AG20443 (cell line): ENCODE measurements at regions not wholly inside any gene's neighbourhood (a gene's known extent, or its start where the extent isn't known, plus 50 kb on each side); places are given as distances from the start of the nearest gene placed in this dataset.
A peak's percentile ranks its signal among the peaks of the same experiment; 100 is the strongest.

Experiments
- DNase-seq: peaks from one replicate; pipeline ENCODE4 v3.0.0; 2012; ENCODE audit warnings: low spot score, mixed read lengths

DNA sequence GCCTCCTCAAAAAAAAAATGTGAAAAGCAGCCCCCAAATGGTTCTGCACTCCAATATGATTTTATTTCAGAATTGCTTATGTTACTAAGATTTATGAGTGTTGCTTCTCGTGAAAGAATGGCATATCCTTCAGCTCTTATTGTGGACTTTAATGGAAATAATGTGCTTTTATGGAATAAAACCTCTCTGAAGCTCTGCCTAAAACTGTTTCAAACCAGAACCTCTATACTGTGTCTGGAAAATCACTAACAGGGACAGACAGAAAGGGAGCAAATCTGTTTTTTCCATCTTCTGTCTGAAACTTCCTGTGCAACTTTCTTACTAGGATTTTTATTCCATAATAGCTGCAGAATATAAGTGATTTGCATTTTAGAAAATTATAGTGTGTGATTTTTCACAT, 493.1 kb downstream of the ANKRD50 start:
- DNase-seq = no peak

DNA sequence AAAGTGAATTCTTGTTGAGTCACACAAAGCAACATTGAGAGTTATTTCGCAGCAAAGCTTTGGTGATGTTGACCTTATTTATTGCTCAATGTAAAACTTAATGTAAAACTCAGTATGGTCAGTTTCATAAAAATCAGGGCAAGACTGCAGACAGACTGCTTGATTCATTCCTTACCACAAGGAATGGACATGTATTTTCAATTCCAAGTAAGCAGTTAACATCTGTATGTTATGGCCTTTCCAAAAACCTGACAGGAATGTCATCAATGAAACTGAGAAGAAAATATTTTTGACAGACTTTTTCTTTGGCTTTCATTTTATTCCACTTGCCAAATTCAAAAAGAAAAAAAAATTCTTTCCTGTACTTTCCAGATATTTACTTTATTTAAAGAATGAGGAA, 488.3 kb downstream of the ANKRD50 start:
- no peak for DNase-seq

DNA sequence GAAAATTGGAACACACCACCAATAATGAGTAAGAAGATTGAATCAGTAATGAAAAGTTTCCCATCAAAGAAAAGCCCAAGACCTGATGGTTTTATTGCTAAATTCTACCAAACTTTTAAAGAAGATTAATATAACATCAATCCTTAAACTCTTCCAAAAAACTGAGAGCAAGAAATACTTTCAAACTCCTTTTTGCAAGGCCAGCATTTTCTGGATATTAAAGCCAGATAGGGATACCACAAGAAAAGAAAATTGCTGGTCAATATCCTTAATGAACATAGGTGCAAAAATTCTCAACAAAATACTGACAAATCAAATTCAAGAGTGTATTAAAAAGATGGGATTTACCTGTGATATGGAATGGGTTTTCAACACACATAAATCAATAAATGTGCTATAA, 484.6 kb downstream of the ANKRD50 start:
- no peak for DNase-seq

DNA sequence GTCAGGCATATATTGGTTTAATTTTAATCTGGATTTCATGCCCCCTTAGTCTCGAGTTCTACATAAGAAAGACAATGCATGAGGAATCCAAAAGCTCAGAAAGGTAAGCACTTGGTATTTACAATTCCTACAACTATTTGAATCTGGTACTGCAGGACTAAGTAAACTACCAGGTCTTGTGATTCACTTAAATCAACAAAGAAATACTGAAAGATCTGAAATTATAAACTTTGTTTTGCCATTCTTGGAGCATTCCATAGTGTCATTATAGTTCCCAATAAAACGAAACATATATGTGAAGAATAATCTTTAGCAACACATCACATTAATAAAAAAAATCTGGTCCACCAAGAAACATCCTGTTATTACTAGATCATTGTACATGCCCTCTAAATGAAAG, 482.3 kb downstream of the ANKRD50 start:
- DNase-seq = no peak

DNA sequence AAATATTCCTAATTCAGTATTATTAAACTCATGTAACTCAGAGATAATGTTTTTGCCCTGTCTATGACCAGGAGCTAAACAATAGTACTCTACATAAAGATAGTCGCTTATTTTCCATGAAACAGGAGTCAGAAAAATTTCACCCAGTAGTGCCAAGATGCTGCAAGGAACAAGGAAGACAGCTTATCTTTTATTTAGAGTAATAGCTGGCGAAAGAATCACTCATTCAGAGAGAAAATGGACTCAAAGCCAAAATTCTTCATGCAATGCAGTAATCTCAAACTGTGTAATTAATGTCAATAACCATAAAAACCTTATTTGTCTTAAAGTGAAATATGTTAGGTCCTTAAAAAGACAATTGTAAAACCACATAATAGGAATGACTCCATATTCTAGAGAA, 477.8 kb downstream of the ANKRD50 start:
- no peak for DNase-seq

DNA sequence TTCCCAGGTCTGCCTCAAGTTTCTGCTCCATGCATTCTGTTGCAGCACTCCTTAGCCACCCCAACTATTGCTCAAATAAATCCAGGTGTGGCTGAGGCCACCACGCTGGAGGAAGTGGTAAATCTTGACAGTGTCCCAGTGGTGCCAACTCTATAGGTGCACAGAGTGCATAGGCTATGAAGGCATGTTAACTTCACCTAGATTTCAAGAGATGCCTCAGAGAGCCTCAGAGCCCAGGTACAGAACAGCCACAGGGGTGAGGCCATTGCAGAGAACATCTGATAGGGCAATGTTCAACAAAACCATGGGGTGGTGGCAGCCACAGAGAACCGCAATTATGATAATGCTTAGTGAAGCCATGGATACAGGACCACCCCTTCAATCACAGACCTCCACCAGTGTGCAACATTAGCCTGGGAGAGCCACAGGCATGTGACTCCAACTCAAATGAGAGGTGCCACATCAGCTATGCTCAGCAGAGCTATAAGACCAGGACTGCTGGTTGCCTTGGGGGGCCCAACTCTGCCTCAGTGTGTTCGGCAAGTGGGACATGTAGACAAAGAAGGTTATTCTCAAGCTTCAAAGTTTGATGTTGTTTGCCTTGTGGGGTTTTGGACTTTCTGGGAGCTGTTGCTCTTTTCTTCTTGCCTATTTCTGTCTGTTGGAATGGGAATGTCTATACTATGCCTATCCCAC, 468.7 kb downstream of the ANKRD50 start:
- DNase-seq = no peak

DNA sequence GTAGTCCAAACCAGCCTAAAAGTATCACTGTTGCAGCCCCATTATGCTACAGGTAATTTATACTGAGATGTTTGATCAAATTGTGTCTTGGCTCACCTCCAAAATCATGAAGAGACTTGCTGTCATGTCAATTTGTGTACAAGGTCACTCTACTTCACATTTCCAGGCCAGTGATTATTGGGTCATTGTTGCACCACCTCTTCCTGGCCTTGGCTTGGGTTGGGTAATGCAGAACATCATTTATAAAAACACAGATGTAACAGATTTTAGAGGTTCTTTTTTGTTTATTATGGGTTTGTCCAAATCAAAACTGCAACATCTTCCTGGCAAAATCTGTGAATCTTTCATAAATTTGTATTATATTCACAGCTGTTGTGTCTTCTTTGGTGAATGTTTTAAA, 459.5 kb downstream of the ANKRD50 start:
- no peak for DNase-seq

DNA sequence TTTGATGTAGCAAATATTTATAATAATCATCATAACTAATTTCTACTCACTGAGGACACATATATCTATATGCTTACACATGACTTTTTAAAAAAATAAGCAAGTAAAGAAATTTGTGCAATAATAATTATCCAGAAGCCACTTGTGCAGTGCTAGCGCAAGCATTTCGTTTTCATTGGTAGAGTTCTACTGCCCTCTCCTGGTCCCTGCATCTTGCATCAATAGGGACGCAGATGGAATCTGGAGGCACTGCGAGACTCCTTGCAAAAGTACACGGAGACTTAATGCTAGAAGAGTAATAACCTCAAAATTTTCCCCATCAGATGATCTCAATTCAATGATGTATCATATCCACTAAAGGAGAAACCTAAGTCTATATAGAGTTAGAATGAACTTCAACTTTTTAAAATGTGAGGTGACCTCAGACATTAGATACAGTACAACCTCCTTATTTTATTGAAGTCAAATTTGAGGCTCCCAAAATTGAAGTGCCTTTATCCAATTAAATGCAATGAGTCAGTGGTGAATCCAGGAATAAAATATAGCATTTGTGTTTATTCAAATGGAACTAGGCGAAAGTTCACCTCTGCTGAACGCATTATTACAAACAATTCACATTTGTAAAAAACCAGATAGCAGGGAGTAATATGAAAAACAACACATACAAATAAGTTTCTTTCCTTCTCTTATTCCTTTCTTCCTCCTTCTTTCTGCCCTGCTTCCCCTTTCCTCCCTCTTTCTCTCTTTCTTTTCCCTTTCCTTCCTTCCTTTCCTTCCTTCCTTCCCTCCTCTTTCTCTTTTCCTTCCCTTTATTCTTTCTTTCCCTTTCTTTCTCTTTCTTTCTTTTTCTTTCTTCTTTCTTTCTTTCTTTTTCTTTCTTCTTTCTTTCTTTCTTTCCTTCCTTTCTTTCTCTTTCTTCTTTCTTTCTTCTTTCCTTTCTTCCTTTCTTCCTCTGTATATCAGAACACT, 450.0 kb downstream of the ANKRD50 start:
- DNase-seq = peak; percentile 79

DNA sequence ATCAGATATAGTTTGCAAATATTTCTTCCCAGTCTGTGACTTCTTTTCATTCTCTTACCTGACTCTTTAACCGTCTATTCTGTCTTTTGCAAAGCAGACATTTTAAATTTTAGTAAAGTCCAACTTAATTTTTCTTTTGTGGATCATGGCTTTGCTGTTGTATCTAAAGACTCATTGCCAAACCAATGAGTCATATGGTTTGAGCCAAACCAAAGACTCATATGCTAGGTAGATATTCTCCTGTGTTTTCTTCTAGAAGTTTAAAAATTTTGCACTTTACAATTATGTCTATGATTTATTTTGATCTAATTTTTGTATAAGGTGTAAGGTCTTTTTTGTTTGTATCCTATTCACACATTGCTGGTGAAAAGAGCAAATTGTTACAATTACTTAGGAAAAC, 446.8 kb downstream of the ANKRD50 start:
- DNase-seq = no peak

DNA sequence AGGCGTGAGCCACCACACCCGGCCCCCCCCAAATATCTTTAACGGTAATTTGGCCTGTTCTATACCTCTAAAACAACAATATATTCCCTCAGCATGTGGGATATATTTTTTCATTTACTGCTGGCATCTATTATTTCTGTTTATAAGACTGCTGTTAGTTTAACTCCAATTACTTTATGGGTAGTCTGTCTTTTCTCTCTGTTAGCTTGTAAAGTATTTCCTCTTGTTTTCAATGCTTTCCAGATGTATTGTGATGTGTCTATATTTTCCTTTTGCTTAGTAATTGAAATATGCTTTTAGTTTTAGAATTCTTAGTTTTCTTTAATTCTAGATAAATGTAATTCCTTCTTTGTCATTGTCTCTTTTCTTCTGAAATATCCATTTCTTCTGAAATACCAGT, 445.8 kb downstream of the ANKRD50 start:
- no peak for DNase-seq

DNA sequence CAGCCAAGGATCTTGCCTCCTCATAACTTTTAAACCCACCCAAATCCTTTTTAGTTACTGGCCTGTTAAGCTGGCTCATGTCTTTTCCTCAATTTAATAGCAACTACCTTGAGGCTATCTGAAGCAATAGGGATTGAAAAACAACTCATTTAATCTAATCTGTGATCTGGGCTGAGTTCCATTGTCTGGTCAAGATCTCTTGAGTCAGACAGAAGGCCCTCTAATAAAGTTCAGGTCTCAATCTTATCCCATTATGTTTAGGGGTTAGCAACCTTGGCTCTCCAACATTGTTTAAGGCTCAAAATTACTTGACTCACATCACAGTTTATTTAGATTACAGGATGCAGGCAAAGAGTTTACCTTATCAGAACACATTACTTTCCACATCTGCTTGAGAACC, 436.1 kb downstream of the ANKRD50 start:
- DNase-seq = no peak

DNA sequence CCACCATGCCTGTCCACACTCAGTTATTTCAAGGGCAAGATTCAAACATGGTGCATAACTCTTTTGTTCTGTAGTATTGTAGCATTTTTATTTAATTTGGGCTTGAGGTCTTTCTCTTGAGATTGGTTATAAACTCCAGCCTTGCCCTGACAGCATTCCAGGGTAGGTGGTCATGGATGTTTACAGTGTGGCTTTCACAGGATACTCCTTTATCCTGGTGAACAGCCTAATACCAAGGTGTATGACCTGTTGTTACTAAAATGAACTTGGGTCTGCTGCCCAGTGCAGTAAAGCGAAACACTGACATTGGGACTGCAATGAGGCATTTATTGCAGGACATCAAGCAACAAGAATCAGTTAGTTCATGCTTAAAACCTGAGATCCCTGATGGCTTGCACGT, 434.8 kb downstream of the ANKRD50 start:
- DNase-seq = no peak

DNA sequence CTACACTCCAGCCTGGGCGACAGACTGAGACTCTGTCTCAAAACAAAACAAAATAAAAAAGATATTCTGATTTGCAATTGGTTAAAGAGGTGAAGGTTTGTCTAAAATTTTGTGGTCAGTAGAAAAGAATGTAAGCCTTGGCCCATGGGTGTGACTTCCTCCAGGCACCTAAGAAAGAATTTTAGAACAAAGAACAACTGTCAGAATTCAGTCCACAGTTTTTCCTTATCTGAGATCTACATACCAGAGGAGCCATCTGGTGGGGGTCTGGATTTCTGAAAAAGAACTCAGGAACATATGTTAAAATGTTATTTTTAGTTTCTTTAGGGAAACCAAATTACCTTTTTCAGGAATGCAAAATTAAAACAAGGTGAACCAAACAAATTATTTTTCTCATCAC, 434.1 kb downstream of the ANKRD50 start:
- peak; percentile 11 for DNase-seq

DNA sequence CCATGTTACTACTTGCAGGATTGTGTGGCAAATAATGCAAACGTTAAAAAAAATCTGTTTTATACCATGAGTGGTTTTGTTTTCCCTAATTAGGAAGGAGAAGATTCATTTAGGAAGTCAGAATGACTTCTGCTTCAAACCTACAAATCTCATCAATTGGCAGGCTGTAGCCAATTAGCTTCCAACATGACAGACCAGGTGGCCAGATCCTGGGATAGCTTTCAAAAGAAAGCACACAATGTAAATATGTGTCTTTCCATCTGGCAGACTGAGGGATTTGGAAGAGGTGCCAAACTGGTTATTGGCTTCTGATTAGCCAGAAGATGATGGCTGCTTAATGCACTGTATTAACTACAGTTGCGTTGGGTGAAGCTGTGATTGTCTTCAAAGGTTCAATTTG, 432.8 kb downstream of the ANKRD50 start:
- no peak for DNase-seq

DNA sequence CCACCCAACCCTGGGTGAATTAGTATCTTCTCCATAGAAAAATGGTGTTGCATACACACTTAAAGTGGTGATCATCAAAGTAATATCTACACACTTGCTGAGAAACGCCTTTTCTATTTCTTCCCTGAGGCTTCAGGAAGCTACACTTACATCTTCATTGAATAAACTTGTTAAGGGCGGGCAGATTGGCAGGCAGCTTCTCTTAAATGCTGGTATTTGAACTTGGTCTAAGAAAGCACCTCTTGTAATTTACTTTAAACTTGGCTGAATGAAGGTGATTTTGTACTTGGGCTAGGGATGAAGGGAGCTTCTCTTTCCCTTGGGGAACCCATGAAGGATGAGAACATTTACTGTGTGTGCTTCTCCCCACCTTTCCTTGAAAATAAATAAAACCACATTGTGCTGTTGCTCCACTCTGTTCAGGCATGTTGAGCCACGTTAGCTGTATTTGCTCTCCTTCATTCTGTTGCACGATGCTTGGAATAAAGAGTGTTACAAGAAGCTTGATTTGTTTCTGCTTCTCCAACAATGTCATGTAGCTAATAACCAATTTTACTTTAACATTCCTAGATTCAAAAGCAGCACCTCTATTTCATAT, 430.1 kb downstream of the ANKRD50 start:
- DNase-seq = no peak

DNA sequence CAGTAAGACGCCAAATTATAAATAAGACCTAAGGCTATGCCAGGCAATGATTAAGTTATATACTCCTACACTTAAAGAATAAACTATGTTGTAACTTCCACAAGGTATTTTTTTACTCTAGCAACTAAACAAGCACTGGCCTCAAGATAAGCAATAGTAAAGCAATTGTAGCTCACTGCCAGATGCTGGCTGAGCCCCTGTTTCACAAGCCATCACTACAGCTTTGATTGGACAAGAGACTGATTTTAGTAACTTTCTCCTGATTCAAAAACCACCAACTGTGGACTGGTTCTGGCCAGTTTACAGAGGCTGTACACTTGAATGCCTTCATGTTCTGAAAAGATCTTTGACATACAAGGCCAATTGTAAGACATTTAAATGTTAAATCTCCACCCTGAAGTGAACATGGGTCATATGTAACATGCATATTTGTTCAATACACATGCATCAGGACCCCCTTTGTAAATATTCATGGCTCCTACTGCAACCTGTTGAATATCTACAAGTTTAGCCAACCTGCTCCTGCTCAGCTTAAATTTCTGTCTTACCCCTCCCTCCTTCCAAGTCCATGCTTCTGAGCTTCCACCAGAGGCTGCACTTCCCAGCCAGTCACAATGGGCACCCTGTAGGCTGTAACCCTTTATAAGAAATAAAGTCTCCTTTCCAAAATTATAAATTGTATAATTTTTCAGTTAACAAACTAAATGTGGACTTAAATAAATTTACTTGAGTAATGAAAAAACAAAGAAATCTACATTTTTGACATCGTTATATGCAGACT, 423.6 kb downstream of the ANKRD50 start:
- no peak for DNase-seq

DNA sequence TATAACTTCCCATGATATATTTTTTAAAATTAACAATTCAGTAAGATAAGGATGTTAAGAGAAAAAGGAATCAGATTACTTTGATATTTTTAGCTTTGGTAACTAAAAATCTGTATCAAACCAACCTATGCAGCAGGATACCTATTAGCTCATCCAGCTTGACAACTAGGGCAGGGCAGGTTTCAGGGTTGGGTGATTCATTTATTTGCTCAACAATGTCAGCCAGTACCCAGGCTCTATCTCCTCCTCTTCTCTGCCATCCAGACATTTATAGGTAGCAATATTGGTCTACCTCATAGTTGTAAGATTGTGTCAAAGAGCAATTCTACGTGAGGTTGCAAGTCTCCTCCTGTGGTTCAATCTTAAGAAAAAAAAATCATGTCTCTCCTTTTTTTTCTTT, 421.9 kb downstream of the ANKRD50 start:
- DNase-seq = no peak

DNA sequence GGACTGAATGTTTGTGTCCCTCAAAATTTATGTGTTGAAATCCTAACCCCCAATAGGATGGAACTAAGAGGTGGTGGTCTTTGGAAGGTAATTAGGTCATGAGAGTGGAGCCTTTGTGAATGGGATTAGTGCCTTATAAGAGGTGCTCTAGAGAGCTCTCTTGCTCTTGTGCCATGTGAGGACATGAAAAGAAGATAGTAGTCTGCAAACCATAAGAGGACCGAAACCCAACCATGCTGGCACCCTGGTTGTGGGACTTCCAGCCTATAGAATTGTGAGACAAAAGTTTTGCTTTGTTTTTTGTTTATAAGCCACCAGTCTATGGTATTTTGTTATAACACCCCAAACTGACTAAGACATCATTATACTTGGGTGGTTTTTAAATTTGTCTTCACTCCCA, 417.1 kb downstream of the ANKRD50 start:
- no peak for DNase-seq

DNA sequence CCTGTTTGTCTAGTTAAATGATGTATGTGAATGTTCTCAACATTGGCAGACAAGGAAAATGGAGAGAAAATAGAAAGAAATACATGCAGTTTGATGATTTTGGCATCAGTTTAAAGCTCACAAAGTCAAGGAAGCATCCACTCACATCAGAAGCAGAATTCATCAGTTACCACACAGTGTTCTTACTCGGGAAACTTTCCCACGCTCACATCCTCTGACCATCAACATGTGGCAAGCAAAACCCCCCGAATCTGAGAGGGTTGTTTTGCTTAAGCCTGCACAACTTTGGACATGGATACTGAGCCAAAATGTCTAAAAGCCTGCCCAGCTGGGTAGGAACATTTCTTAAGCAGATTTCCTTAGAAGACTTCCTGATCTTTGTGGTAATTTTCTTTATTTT, 407.6 kb downstream of the ANKRD50 start:
- no peak for DNase-seq

DNA sequence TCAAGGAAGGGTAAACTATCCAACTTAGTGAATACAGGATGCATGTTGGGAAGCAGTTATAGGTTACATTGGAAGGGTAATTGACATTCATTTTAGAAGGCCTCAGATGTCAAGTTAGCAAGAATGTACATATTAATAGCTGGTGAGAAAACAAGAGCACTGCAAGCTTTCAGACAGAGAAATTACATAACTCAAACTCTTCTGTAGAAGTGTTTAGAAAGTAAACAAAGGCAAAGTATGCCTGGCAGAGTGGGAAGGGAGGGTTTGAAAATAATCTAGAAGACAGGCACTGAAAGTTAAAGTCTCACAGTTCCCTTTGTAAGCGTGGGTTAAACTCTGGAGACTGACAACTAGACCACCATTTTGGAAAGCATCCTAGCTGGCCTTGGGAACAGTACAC, 406.2 kb downstream of the ANKRD50 start:
- DNase-seq = no peak

DNA sequence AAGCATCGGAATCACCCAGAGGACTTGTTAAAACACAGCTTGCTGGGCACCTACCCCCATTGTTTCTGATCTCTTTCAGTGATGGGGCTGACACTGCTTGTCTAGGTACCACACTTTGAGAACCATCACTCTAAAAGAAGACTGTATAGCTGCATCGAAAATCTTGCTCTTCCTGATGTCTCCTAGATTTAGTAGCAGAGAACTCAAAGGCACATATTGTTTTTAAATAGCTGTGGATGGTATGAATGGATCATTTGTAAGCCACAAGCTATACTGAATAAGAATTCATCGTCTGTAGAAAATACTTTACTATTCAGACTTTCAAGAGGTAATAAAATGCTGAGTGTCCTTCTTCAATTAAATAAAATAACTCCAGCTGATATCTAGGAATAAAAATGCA, 405.4 kb downstream of the ANKRD50 start:
- DNase-seq = no peak

DNA sequence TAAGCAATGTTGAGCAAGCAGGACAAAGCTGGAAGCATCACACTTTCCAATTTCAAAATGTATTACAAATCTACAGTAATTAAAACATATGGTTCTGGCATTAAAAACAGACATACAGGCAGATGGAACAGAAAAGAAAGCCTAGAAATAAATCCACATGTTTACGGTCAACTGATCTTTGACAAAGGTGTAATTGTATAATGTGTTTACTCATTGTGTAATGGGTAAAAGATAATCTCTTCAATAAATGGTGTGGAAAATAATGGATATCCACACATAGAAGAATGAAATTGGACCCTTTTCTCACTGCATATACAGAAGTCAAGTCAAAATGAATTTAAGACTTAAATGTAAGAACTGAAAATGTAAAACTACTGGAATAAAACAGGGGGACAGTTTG, 394.2 kb downstream of the ANKRD50 start:
- DNase-seq = no peak
